K562 (cell line): ENCODE measurements at regions not wholly inside any gene's neighbourhood (a gene's known extent, or its start where the extent isn't known, plus 50 kb on each side); places are given as distances from the start of the nearest gene placed in this dataset.

ENCODE experiments used
- ATAC-seq: fragments of 200-7000 bp; cut with Tn5 transposase; 3 replicates; pipeline ENCODE4 v1.9.1; 2020; ENCODE audit warnings: moderate library complexity
- BruUV-seq: library from RNA; stranded (reverse); fragments of 400-500 nt; replicated peaks from 2 replicates; lab custom pipeline; 2021; lab: Mats Ljungman, UMichigan
- CTCF ChIA-PET: fragments of 300-600 bp; formaldehyde crosslinking; extraction: SDS; loops from one replicate; lab custom pipeline; 2021; ENCODE audit warnings: low intra/inter-chr PET ratio; lab: Yijun Ruan, JAX
- POLR2A ChIA-PET: fragments of 300-600, 350-650 bp; sonication (Branson Sonifier 250); formaldehyde crosslinking; extraction: SDS; loops from one replicate; lab custom pipeline; 2021; ENCODE audit warnings: antibody characterized with exemption, inconsistent platforms; lab: Yijun Ruan, JAX
- DNase-seq, 4 experiments: peaks; one replicate each; pipeline versions ENCODE4 v3.0.0 to v3.0.0-alpha.2; 2011 to 2018; ENCODE audit warnings: low spot score in 3 of 4, mixed read lengths in 3 of 4; ENCODE audit errors: extremely low read depth in 1 of 4
- FAIRE-seq: peaks from 2 replicates; lab custom pipeline; 2011; peaks lifted over from hg19 to GRCh38; lab: Jason Lieb, UNC
- H2AFZ ChIP-seq: 2 replicates; pipeline ENCODE4 v1.6.0; 2011; ENCODE audit warnings: low read depth, low read length, control low read depth, inconsistent platforms
- H3K27ac ChIP-seq: fragments of 200-600 bp; 3 replicates; pipeline ENCODE4 v1.8.0; 2011; ENCODE audit warnings: low read depth, mild to moderate bottlenecking, control low read depth, inconsistent platforms, low read length, moderate library complexity, mixed read lengths; ENCODE audit errors: extremely low read depth
- H3K27me3 ChIP-seq, 2 experiments: fragments of 300-600 bp in 1 of 2; 2 replicates in 1 of 2; 3 replicates in 1 of 2; pipeline versions ENCODE4 v1.6.0 to v1.8.0; 2011; ENCODE audit warnings: inconsistent platforms in 2 of 2, low read length in 2 of 2, mild to moderate bottlenecking in 1 of 2, mixed read lengths in 1 of 2, moderate library complexity in 1 of 2; ENCODE audit not compliant: control insufficient read depth in 2 of 2, insufficient read depth in 2 of 2
- H3K36me3 ChIP-seq: fragments of 300-600 bp; 3 replicates; pipeline ENCODE4 v1.8.0; 2011; ENCODE audit warnings: mild to moderate bottlenecking, low read length, inconsistent platforms; ENCODE audit not compliant: control insufficient read depth, insufficient read depth
- H3K4me1 ChIP-seq, 2 experiments: fragments of 200-600 bp in 1 of 2; replicated peaks in 1 of 2; 2 replicates in 1 of 2; 3 replicates in 1 of 2; pipeline versions ENCODE4 v1.5.1 to v1.8.0; 2011; ENCODE audit warnings: inconsistent platforms in 2 of 2, low read length in 2 of 2, mild to moderate bottlenecking in 1 of 2, mixed read lengths in 1 of 2, moderate library complexity in 1 of 2; ENCODE audit not compliant: control insufficient read depth in 2 of 2, insufficient read depth in 2 of 2
- H3K4me2 ChIP-seq: 2 replicates; pipeline ENCODE4 v1.6.1; 2011; ENCODE audit warnings: low read length, control low read depth, inconsistent platforms, mixed read lengths; ENCODE audit not compliant: insufficient read depth
- H3K4me3 ChIP-seq: fragments of 200-600 bp; sonication (generic), shearing (Covaris generic); 2 replicates; pipeline ENCODE4 v1.5.1; 2016; ENCODE audit warnings: control low read depth, inconsistent platforms
- H3K79me2 ChIP-seq: fragments of 200-600 bp; 3 replicates; pipeline ENCODE4 v1.8.0; 2011; ENCODE audit warnings: low read length, inconsistent platforms; ENCODE audit not compliant: control insufficient read depth, insufficient read depth
- H3K9ac ChIP-seq, 2 experiments: 2 replicates each; pipeline versions ENCODE4 v1.6.0 to v1.6.1; 2011; ENCODE audit warnings: low read depth in 2 of 2, low read length in 2 of 2, control low read depth in 1 of 2, inconsistent platforms in 1 of 2, mild to moderate bottlenecking in 1 of 2, mixed read lengths in 1 of 2; ENCODE audit not compliant: insufficient read depth in 1 of 2
- H3K9me1 ChIP-seq: one replicate; pipeline ENCODE4 v1.6.0; 2011; ENCODE audit warnings: inconsistent platforms, mild to moderate bottlenecking, low read length, moderate library complexity; ENCODE audit not compliant: control insufficient read depth, insufficient read depth
- H3K9me3 ChIP-seq: replicated peaks from 2 replicates; pipeline ENCODE4 v1.5.1; 2011; ENCODE audit warnings: low read depth, low read length, inconsistent platforms; ENCODE audit not compliant: control insufficient read depth, insufficient read depth
- H4K20me1 ChIP-seq: replicated peaks from 2 replicates; pipeline ENCODE4 v1.6.1; 2011; ENCODE audit warnings: low read length, inconsistent platforms, mixed read lengths; ENCODE audit not compliant: control insufficient read depth, insufficient read depth
- BACH1 ChIP-seq: fragments of 200-800 bp; sonication (Bioruptor generic); IDR thresholded peaks from 2 replicates; pipeline ENCODE4 v1.6.1; 2016; ENCODE audit warnings: missing genetic modification characterization, missing compliant biosample characterization
- C11orf30 ChIP-seq: fragments of 450-650 bp; IDR thresholded peaks from 2 replicates; pipeline ENCODE4 v1.6.1; 2016; ENCODE audit warnings: low read depth, mild to moderate bottlenecking
- MAFF ChIP-seq: IDR thresholded peaks from 2 replicates; pipeline ENCODE4 v1.6.1; 2012; ENCODE audit warnings: low read length, improper control_type of control experiment
- MAFG ChIP-seq: fragments of 450-650 bp; conservative IDR thresholded peaks from 2 replicates; pipeline ENCODE4 v1.6.1; 2016; ENCODE audit warnings: missing genetic modification characterization, missing compliant biosample characterization
- MAFK ChIP-seq: IDR thresholded peaks from 2 replicates; pipeline ENCODE4 v1.6.1; 2011; ENCODE audit warnings: low read length, improper control_type of control experiment
- MYC ChIP-seq, 2 experiments: fragments of 250-450 bp in 1 of 2; sonication (Bioruptor Pico) in 1 of 2; IDR thresholded peaks; 2 replicates each; pipeline versions ENCODE4 v1.5.1 to v1.6.1; 2012 to 2021; ENCODE audit warnings: low read depth in 2 of 2, borderline replicate concordance in 1 of 2, improper control_type of control experiment in 1 of 2, low read length in 1 of 2, mild to moderate bottlenecking in 1 of 2, moderate library complexity in 1 of 2
- NFE2 ChIP-seq: IDR thresholded peaks from 2 replicates; pipeline ENCODE4 v1.6.1; 2014; ENCODE audit warnings: antibody characterized with exemption, low read depth
- NFE2L1 ChIP-seq: fragments of 450-650 bp; IDR thresholded peaks from 2 replicates; pipeline ENCODE4 v1.6.1; 2016; ENCODE audit warnings: missing genetic modification characterization, low read depth, mild to moderate bottlenecking, missing compliant biosample characterization, moderate library complexity, borderline replicate concordance
- NFXL1 ChIP-seq: fragments of 450-650 bp; formaldehyde crosslinking; IDR thresholded peaks from 2 replicates; pipeline ENCODE4 v1.4.0; 2021; ENCODE audit warnings: mild to moderate bottlenecking
- POLR2AphosphoS2 ChIP-seq: IDR thresholded peaks from 2 replicates; pipeline ENCODE4 v1.6.1; 2012; ENCODE audit warnings: low read length, improper control_type of control experiment
- ZNF316 ChIP-seq: fragments of 450-650 bp; IDR thresholded peaks from 2 replicates; pipeline ENCODE4 v1.6.1; 2016
- ZNF384 ChIP-seq: IDR thresholded peaks from 2 replicates; pipeline ENCODE4 v1.6.1; 2012; ENCODE audit warnings: low read depth, low read length, improper control_type of control experiment
- WGBS: fragments of 100-300 bp; shearing (Covaris generic); methylation state at CpG from one replicate; pipeline ENCODE4 v1.1.6; 2016; ENCODE audit warnings: low coverage, mixed read lengths; ENCODE audit not compliant: insufficient coverage; ENCODE audit errors: missing lambda C conversion rate; 5-methylcytosine and 5-hydroxymethylcytosine counted together
- in situ Hi-C: fragments of 300-500 bp; cut with MboI; formaldehyde crosslinking; loops from 4 replicates; pipeline ENCODE4 v1.15.0; 2018; ENCODE audit warnings: inconsistent platforms, mixed read lengths
- intact Hi-C: fragments of 100-400 bp; cut with micrococcal nuclease; formaldehyde crosslinking; loops from 2 replicates; pipeline ENCODE4 v1.14.2; 2022
- TF ChIP-seq, protein P1 (sequence below): fragments of 450-650 bp; IDR thresholded peaks from 2 replicates; pipeline ENCODE4 v1.6.1; 2016; ENCODE audit warnings: low read depth, mild to moderate bottlenecking, moderate library complexity

GRCh38 chr9:90325913-90326653 is 316.5 kb downstream of the DIRAS2 start:
- 15% methylated on average over 6 of the region's 6 CpGs for WGBS
- in situ Hi-C loops (no loop called here), intact Hi-C loops (no loop called here)
- H3K27ac ChIP-seq: no peak overlapping the region
- H3K4me1 ChIP-seq: no peaks in the 10 kb centered on the region
- peak in 1 of 4 experiments; percentile 1 for DNase-seq
- H3K27me3 ChIP-seq: no peaks in the 10 kb centered on the region
- no peak overlapping the region for H3K4me2 ChIP-seq
- ATAC-seq: no peak
- no peak overlapping the region for H3K4me3 ChIP-seq
- peak; percentile 76 for TF ChIP-seq MAFF
- peak; percentile 88 for TF ChIP-seq ZNF316
- TF ChIP-seq C11orf30: peak; percentile 83
- TF ChIP-seq MAFG (tag): peak; percentile 94
- TF ChIP-seq MYC (IDR thresholded peaks at IDR 0.05; ENCODE audit: low read depth, low read length): no peak
- no peak for TF ChIP-seq MYC (CRISPR knock-in tag; IDR thresholded peaks at IDR 0.05; ENCODE audit: borderline replicate concordance, low read depth)
- TF ChIP-seq ZNF384: peak; percentile 52; the same call in 1 of the 2 replicates
- peak; percentile 69; the same call in 1 of the 2 replicates for TF ChIP-seq MAFK
- TF ChIP-seq, protein P1, sequence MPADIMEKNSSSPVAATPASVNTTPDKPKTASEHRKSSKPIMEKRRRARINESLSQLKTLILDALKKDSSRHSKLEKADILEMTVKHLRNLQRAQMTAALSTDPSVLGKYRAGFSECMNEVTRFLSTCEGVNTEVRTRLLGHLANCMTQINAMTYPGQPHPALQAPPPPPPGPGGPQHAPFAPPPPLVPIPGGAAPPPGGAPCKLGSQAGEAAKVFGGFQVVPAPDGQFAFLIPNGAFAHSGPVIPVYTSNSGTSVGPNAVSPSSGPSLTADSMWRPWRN: no peak
- peak; percentile 47; the same call in 1 of the 2 replicates for TF ChIP-seq BACH1 (tag)
- peak; percentile 83 for TF ChIP-seq NFE2L1 (tag)
- TF ChIP-seq NFXL1 (CRISPR knock-in tag): no peak
- TF ChIP-seq NFE2: peak; percentile 76
- TF ChIP-seq POLR2AphosphoS2: no peak
- H3K9me1 ChIP-seq: no peaks in the 10 kb centered on the region
- H4K20me1 ChIP-seq: no peaks in the 10 kb centered on the region
- H3K9me3 ChIP-seq: no peaks in the 10 kb centered on the region
- H3K9ac ChIP-seq: no peak overlapping the region
- H3K36me3 ChIP-seq: no peaks in the 10 kb centered on the region
- ChIA-PET POLR2A (no interaction called here), CTCF (no interaction called here)
- no peak overlapping the region for H2AFZ ChIP-seq
- H3K79me2 ChIP-seq: no peaks in the 10 kb centered on the region
- BruUV-seq: no TSS peak
- FAIRE-seq: no peak
